AG04449 (cell line): ENCODE measurements at regions not wholly inside any gene's neighbourhood (a gene's known extent, or its start where the extent isn't known, plus 50 kb on each side); places are given as distances from the start of the nearest gene placed in this dataset.

Source experiments
- CTCF ChIA-PET: fragments of 350-600 bp; formaldehyde crosslinking; extraction: SDS; loops from one replicate; lab custom pipeline; 2021; ENCODE audit warnings: antibody characterized with exemption; lab: Yijun Ruan, JAX
- POLR2A ChIA-PET: fragments of 400-600, 350-600 bp; formaldehyde crosslinking; extraction: SDS; loops from one replicate; lab custom pipeline; 2020; ENCODE audit warnings: antibody characterized with exemption, inconsistent platforms; lab: Yijun Ruan, JAX
- DNase-seq: peaks from one replicate; pipeline ENCODE4 v3.0.0-alpha.2; 2010; ENCODE audit warnings: low read depth, low spot score
- H3K4me3 ChIP-seq: 2 replicates; pipeline ENCODE4 v1.5.1; 2011; ENCODE audit warnings: low read depth, mild to moderate bottlenecking, control low read depth, low read length
- CTCF ChIP-seq: IDR thresholded peaks from one replicate; pipeline ENCODE4 v1.5.1; 2011; ENCODE audit warnings: mild to moderate bottlenecking, moderate library complexity, low read length, control low read depth, inconsistent platforms; ENCODE audit not compliant: insufficient read depth; ENCODE audit errors: missing control alignments

DNA sequence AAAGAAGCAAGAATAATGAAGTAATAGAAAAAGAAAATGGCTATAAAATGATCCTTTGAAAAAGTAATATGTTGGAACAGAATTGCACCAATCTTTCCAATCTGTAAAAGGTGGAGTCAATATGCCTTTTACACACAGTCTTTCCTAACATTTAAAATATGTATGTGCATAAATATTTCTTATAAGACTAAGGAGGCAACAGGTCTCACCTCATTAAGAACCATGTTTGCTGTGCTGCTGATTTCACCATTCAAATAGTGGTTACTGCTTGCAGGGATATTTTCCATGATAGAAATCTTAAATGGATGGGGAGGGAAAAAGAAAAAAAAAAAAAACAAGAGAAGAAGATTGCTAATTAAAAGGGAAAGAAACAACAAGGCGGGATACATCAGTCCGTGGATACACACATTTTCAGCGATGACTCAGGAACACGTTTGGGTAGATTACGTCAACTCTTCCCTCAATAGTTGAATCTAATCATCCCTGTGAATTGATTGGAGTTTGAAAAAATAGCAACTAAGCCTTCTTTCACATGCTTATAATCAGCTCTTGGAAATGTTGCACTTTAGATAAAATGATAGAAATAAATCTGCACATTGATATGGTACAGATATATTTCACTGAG is 2133.9 kb upstream of the CELF4 start:
- H3K4me3 ChIP-seq = no peak overlapping the region
- CTCF ChIA-PET = no interaction called here
- no peak for TF ChIP-seq CTCF
- POLR2A ChIA-PET = no interaction called here
- DNase-seq = no peak

- no peak for DNase-seq
- CTCF ChIA-PET = no interaction called here
Measured at GRCh38 chr18:39698436-39698835, 2132.8 kb upstream of the CELF4 start.

DNA sequence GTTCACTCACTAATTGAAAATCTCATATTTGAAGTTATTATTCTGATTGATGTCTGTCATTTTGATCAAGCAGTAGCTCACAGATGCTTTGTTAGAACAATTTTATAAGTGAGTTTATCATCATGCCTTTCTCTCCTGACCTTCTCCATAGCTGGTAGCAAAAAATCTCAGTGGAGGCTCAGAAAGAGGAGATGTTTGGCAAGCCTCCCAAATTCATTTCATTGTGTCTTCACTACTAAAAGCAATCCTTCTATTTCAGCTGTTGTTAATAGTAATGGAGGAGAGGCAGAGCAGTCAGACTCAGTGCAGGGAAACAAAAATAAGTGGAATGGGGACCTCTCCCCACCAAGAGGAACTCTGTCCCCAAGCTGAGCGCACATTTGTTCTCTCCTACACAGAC is 2127.8 kb upstream of the CELF4 start:
- no peak overlapping the region for H3K4me3 ChIP-seq
- no peak for TF ChIP-seq CTCF
- ChIA-PET POLR2A (no interaction called here), CTCF (no interaction called here)
- no peak for DNase-seq

More at GRCh38 chr18:39698436-39698835, 2132.8 kb upstream of the CELF4 start:
- POLR2A ChIA-PET = no interaction called here
- TF ChIP-seq CTCF = no peak
- no peak overlapping the region for H3K4me3 ChIP-seq

DNA sequence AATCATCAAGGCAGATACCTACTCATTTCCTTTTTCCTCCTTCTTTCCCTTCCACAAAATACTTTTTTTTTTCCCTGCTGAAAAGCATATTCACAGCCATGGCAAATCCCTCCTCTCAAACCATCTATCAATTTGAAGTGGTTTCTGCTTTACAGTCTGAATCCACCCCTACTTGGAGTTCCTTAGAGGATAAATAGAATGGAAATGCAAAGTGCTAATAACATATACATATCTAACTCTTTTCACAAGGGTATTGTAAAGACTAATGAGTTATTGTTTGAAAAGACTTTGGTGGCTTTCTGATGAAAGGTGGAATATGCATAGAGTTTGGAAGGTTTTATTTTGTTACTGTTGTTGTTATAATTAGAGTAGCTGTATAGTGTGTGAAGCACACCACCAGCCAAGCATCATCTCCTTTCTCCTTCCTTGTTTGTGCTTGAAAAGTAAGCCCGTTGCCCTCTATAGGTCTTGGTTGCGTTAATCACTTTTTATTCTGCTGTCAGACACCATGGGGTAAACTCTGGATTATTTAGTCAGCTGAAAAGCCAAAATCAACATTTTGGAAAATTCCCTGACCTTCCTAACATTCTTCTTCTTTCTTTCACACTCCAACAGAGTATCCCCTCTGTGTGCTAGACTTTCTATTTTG is 2126.9 kb upstream of the CELF4 start:
- ChIA-PET CTCF (no interaction called here), POLR2A (no interaction called here)
- TF ChIP-seq CTCF = no peak
- no peak overlapping the region for H3K4me3 ChIP-seq
- no peak for DNase-seq

DNA sequence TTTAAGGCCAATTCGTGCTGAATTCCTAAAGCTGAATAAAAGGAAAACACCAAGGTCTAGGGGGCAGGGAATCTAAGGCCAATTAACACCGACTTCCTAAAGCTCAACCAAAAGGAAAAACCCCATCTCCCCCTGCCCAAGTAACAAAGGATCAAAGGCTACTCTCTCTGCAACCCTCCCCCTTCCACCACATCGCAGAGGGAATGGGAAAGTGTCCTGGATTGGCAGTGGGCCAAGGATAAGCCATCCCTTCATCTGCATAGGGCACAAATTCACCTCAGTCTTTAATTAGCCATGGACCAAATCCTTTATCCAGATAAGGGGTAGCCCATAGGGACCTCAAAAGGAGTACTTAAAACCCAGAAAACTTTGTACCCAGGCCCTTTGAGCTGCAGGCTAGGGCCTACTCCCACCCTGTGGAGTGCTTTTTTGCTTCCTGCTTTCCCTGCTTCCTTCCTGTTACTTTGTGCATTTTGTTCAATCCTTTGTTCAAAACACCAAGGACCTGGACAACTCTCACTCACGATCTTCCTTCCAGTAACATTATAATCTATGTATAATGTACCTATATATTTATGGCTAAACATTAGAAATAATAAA is 2119.8 kb upstream of the CELF4 start:
- ChIA-PET CTCF (no interaction called here), POLR2A (no interaction called here)
- H3K4me3 ChIP-seq = no peak overlapping the region
- TF ChIP-seq CTCF = no peak
- no peak for DNase-seq

DNA sequence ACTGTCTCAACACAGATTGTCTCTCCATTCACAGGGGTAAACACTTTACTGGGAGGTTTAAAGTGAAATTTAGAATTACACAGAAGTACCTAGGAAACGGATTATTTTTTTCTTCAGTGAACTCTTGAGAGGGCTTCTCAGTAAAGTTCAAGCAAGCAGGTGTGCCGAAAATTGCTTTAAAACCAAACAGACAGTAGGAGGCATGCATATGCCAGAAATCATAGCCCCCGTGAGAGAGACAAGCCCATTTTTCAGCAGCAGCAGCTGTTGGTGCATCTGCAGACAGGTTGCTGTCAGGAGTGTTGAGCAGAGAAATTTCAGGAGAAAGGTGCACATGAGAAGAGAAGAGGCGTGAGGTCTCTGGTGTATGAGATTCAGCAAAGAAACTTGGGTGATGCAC is 2115.5 kb upstream of the CELF4 start:
- no peak overlapping the region for H3K4me3 ChIP-seq
- no peak for TF ChIP-seq CTCF
- CTCF ChIA-PET = no interaction called here
- POLR2A ChIA-PET = no interaction called here
- no peak for DNase-seq
